OCI-LY7 (cell line): ENCODE measurements at regions not wholly inside any gene's neighbourhood (a gene's known extent, or its start where the extent isn't known, plus 50 kb on each side); places are given as distances from the start of the nearest gene placed in this dataset.

ENCODE experiments used
- BruUV-seq: library from RNA; stranded (reverse); fragments of 400-500 nt; replicated peaks from 2 replicates; lab custom pipeline; 2021; lab: Mats Ljungman, UMichigan
- CTCF ChIA-PET: fragments of 300-600 bp; sonication (Branson Sonifier 250); formaldehyde crosslinking; loops from one replicate; lab custom pipeline; 2022; ENCODE audit warnings: antibody characterized with exemption; ENCODE audit not compliant: unreplicated experiment; lab: Charles Lee
- POLR2A ChIA-PET: fragments of 300-600 bp; sonication (Branson Sonifier 250); formaldehyde crosslinking; loops from one replicate; lab custom pipeline; 2022; ENCODE audit warnings: antibody characterized with exemption; lab: Charles Lee
- DNase-seq: peaks from one replicate; pipeline ENCODE4 v3.0.0-alpha.2; 2015; ENCODE audit warnings: low spot score
- H2AFZ ChIP-seq: fragments of 200-600 bp; sonication (generic), shearing (Covaris generic); 2 replicates; pipeline ENCODE4 v1.6.1; 2014; ENCODE audit warnings: mild to moderate bottlenecking, antibody characterized with exemption, low read length, moderate library complexity
- H3K27ac ChIP-seq: fragments of 200-600 bp; sonication (generic); 2 replicates; pipeline ENCODE4 v1.5.1; 2014; ENCODE audit warnings: mixed run types, low read depth, mild to moderate bottlenecking, moderate library complexity, low read length, inconsistent platforms; ENCODE audit not compliant: poor library complexity, severe bottlenecking
- H3K36me3 ChIP-seq: fragments of 200-600 bp; sonication (generic); 2 replicates; pipeline ENCODE4 v1.6.1; 2014; ENCODE audit warnings: mild to moderate bottlenecking, antibody characterized with exemption, low read length, moderate library complexity, mixed read lengths; ENCODE audit not compliant: insufficient read depth
- H3K4me1 ChIP-seq: fragments of 200-600 bp; sonication (generic); 2 replicates; pipeline ENCODE4 v1.5.1; 2014; ENCODE audit warnings: mild to moderate bottlenecking, low read length; ENCODE audit not compliant: insufficient read depth, poor library complexity, severe bottlenecking
- H3K4me2 ChIP-seq: fragments of 200-600 bp; sonication (generic); 2 replicates; pipeline ENCODE4 v1.6.1; 2014; ENCODE audit warnings: mild to moderate bottlenecking, low read length
- H3K4me3 ChIP-seq: fragments of 200-600 bp; sonication (generic); 2 replicates; pipeline ENCODE4 v1.5.1; 2014; ENCODE audit warnings: mild to moderate bottlenecking, low read depth, low read length; ENCODE audit not compliant: poor library complexity, severe bottlenecking
- H3K79me2 ChIP-seq: fragments of 200-600 bp; sonication (generic); 2 replicates; pipeline ENCODE4 v1.6.1; 2016; ENCODE audit warnings: low read depth, mild to moderate bottlenecking, low read length, moderate library complexity, mixed read lengths; ENCODE audit not compliant: insufficient read depth
- H3K9me2 ChIP-seq: fragments of 200-600 bp; sonication (generic); 2 replicates; pipeline ENCODE4 v1.6.1; 2016; ENCODE audit warnings: mild to moderate bottlenecking, low read length, mixed read lengths; ENCODE audit not compliant: insufficient read depth
- H3K9me3 ChIP-seq: fragments of 200-600 bp; sonication (generic); 2 replicates; pipeline ENCODE4 v1.6.1; 2014; ENCODE audit warnings: mild to moderate bottlenecking, mixed run types, low read length, mixed read lengths
- H4K20me1 ChIP-seq: fragments of 200-600 bp; sonication (generic); 2 replicates; pipeline ENCODE4 v1.6.1; 2014; ENCODE audit warnings: mild to moderate bottlenecking, antibody characterized with exemption, low read length, moderate library complexity, mixed read lengths; ENCODE audit not compliant: insufficient read depth
- EZH2phosphoT487 ChIP-seq: fragments of 200-600 bp; sonication (generic); IDR thresholded peaks from 2 replicates; pipeline ENCODE4 v1.6.1; 2018; ENCODE audit warnings: low read depth, borderline replicate concordance, mild to moderate bottlenecking, mixed run types, antibody characterized with exemption, low read length, moderate library complexity, mixed read lengths
- intact Hi-C: fragments of 100-400 bp; cut with micrococcal nuclease; formaldehyde crosslinking; loops from one replicate; pipeline ENCODE4 v1.10.0; 2022; ENCODE audit not compliant: unreplicated experiment
- TF ChIP-seq, protein P1 (sequence below): fragments of 200-600 bp; sonication (generic); conservative IDR thresholded peaks from 2 replicates; pipeline ENCODE4 v1.5.1; 2014; ENCODE audit warnings: mild to moderate bottlenecking, antibody characterized with exemption, low read length, moderate library complexity, mixed read lengths

DNA sequence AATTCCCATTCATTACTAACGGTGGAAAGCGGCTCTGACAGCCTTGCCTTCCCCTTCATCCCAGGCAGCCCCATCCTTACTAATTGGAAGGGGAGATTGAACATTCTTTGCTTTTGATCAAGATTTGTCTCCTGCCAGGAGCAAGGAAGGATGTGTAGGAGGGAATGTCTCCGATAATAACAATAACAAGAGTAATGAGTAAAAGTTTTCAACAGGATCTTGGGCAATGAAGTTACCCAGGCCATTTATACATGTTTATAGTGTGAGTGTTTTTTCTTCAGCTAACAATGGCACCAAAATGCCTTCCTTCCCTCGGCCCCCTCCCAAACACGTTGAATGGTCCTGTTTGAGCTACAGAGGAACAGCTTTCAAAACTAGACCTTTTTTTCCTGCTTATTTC, 83.8 kb downstream of the GATA6 start:
- intact Hi-C loops: no loop called here

More for the DNA sequence above, 83.8 kb downstream of the GATA6 start:
- Histone ChIP-seq H3K36me3 (no peaks in the 10 kb centered on the region), H3K4me2 (no peak overlapping the region), H3K27ac (no peak overlapping the region), H4K20me1 (no peaks in the 10 kb centered on the region), H3K9me3 (no peaks in the 10 kb centered on the region), H3K79me2 (no peaks in the 10 kb centered on the region), H3K9me2 (no peaks in the 10 kb centered on the region), H2AFZ (no peak overlapping the region), H3K4me3 (no peak overlapping the region), H3K4me1 (no peaks in the 10 kb centered on the region)
- TF ChIP-seq, protein P1, sequence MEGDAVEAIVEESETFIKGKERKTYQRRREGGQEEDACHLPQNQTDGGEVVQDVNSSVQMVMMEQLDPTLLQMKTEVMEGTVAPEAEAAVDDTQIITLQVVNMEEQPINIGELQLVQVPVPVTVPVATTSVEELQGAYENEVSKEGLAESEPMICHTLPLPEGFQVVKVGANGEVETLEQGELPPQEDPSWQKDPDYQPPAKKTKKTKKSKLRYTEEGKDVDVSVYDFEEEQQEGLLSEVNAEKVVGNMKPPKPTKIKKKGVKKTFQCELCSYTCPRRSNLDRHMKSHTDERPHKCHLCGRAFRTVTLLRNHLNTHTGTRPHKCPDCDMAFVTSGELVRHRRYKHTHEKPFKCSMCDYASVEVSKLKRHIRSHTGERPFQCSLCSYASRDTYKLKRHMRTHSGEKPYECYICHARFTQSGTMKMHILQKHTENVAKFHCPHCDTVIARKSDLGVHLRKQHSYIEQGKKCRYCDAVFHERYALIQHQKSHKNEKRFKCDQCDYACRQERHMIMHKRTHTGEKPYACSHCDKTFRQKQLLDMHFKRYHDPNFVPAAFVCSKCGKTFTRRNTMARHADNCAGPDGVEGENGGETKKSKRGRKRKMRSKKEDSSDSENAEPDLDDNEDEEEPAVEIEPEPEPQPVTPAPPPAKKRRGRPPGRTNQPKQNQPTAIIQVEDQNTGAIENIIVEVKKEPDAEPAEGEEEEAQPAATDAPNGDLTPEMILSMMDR: no peak
- TF ChIP-seq EZH2phosphoT487: no peak
- ChIA-PET POLR2A (interaction anchor here (0.6 kb wide), 1 partner anchor 50 kb away, joined by 3 read pairs; no protein-coding TSS in a partner anchor), CTCF (no interaction called here)
- no TSS peak for BruUV-seq
- DNase-seq: no peak
